NCI-H524 (cell line): ENCODE measurements at regions not wholly inside any gene's neighbourhood (a gene's known extent, or its start where the extent isn't known, plus 50 kb on each side); places are given as distances from the start of the nearest gene placed in this dataset.

Experiments used
- DNase-seq, 2 experiments: peaks; one replicate each; lab custom pipeline; 2025; lab: John Stamatoyannopoulos, UW

DNA sequence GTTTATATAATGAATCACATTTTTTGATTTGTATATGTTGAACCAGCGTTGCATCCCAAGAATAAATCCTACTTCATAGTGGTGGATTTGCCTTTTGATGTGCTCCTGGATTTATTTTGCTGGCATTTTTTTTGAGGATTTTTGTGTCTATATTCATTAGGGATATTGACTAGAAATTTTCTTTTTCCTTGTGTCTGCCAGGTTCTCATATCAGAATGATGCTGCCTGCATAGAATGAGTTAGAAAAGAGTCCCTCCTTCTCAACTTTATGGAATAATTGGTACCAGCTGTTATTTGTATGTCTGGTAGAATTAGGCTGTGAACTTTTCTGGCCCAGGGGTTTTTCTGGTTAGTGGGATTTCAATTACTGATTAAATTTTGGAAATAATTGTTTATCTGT, 457.4 kb upstream of the DSEL start:
- no peak for DNase-seq

DNA sequence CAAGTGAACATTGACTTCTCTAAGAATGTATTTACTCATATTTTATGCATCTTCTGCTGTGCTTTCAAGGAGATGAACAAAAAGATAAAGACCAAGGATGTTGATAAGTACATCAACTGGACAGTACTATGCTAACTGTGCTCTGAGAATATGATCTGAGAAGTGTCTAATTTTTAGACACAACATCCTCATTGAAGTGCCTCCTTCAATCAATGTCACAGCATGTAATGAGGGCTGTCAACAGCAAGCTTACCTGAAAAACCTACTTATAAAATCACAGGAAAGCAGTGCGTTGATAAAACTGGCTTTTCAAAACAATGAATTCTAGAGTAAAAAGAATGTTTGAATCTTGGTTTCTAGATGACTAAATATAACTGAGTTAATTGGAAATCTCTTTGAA, 452.9 kb upstream of the DSEL start:
- no peak for DNase-seq

GRCh38 chr18:67966224-67966623, 449.7 kb upstream of the DSEL start:
- no peak for DNase-seq

GRCh38 chr18:67964462-67964861, 447.9 kb upstream of the DSEL start:
- no peak for DNase-seq

DNA sequence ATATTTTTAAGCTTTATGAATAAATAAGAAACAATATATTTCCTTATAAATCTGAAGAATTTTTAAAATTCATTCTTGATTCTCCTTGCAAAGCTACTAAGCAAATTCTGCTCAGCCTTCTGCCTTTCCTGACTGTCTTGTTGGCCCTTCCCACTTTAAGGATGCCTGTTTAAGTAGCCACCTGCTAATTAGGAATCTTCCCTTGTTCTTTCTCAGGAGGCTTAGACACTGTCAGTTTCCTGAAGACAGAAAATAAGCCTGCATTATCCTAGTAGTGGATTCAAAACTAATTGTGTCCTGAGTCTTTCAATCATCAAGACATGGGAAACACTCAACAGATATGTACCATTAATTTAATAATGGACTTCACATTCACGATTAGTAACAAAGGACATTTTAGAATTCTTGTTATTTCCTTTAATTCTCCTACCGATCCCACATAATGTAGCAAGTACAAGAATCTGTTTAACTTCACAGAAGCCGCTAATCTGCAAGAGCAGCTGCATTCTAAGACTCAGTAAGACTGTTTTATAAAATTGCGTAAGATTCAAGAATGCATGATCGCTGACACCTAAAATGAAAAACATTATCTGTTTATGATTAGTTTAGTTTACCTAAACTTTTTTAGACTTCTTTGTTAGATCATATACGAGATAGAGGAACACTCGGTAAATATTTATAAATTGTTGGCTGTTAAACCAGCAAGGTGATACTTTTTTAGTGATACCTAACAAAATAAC, 445.4 kb upstream of the DSEL start:
- no peak for DNase-seq

- DNase-seq: no peak
These were observed 441.2 kb upstream of the DSEL start for GRCh38 chr18:67957684-67958083.

GRCh38 chr18:67954594-67954993, 438.1 kb upstream of the DSEL start:
- no peak for DNase-seq

DNA sequence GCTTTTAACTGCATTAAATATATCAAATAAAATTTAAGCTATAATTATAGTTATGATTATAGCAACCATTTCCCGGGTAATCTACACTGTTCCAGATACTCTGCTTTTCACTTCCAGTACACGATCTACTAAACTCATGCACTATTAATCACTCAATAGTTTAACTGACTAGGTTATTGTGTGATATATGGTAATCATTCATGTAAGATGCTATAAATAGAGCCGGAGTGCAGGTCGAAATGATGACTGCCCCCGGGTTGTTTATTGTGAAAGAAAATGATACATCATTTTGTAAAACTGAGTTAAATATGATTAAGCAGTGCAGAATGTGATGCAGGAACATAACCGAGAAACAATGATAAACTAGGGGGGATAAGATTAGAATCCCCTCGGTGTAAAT, 434.6 kb upstream of the DSEL start:
- DNase-seq: no peak

DNA sequence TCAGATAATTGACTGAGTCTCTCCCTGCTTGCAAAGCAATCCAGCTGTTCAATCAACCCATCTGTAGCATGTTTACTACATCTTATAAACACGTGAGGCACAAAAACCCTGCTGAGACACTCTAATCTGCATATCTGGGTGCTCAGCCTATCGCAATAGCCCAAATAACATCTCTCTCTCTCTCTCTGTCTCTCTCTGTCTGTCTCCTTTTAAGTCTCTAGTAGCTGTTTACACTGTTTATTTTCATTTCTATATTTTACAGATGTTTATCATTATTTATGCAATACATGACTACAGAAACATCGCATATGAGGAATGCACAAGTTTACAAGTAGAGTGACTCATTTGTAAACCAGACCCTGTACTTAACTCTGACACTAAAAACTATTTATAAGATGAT, 422.1 kb upstream of the DSEL start:
- peak in 1 of 2 experiments; percentile 1 for DNase-seq

DNA sequence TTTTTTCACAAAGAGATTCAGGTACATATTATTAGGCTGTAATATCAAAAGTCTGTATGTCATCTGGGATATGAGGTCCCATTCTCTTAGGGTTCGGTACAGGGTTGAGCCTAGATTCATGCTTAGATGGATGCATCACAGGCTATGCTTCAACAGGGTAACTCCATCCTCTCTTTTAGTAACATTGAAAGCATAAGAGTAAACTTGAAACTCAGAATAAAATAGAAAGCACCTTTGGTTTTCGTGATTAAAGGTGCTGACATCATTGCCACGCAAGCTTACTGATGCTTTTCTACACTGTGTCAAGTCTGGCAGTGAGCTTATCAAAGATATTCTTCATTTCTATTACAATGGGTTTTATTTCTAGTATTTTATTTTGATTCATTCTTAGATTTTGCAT, 419.1 kb upstream of the DSEL start:
- DNase-seq: no peak

- no peak for DNase-seq
These were observed 416.8 kb upstream of the DSEL start for GRCh38 chr18:67933271-67933670.

GRCh38 chr18:67932271-67932670, 415.8 kb upstream of the DSEL start:
- no peak for DNase-seq

- no peak for DNase-seq
These were observed 410.7 kb upstream of the DSEL start for GRCh38 chr18:67926929-67927864.

- no peak for DNase-seq
These were observed 408.1 kb upstream of the DSEL start for GRCh38 chr18:67924656-67925055.

DNA sequence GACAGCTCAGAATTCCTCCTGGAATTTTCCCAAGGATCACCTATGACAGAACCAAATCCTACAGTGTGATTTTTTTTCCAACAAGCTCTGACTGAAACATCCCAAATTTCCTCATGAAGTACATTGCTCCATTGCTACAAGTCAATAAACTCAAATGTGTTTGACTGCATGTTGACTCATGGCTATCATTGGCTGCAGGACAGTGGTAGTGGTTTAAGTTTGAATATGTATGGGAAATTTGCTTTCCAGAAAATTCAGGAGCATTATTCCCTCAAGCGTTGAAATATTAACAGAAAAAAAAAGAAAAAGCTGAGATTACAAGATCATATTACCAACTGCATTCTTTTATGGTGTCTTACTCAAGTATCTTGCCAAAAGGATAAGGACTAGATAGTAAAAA, 402.8 kb upstream of the DSEL start:
- no peak for DNase-seq

- DNase-seq: peak in 1 of 2 experiments; percentile 23
These were observed 399.6 kb upstream of the DSEL start for GRCh38 chr18:67916097-67916496.

- no peak for DNase-seq
These were observed 396.5 kb upstream of the DSEL start for GRCh38 chr18:67913040-67913439.

DNA sequence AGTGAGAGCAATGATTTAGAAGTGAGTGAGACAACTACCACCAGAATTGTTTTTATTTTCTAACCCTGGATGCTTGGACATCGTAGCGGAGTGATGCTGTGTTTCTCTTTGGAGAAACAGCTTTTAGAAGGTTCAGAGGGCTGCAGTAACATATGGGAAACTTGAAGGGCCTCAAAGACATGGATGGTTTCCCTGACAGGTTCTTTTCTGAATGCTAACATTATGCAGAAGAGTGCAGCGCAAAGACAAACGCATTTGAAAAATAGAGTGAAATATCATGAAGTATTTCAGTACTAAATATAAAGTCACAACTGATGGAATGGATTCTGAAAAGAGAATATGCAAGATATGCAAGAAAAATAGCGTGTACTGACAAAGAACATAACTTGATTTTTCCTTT, 385.1 kb upstream of the DSEL start:
- DNase-seq: no peak

DNA sequence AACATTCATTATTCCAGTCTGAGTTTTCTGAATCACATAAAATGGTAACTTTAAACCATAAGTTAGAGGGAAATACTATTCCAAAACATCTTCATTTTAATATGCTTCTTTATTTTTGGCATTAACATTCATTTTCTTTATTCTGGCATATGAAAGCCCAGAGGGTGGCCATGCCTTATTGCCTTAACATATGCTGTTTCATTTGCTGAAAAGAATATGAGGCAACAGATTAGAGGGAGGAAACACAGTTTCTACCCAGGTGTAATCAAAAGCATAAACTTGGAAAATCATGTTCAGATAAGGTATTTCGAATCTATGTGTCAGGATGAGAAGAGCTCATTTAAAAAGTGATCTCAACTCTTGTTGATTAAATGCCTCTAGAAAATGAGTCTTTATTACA, 379.9 kb upstream of the DSEL start:
- DNase-seq: no peak

DNA sequence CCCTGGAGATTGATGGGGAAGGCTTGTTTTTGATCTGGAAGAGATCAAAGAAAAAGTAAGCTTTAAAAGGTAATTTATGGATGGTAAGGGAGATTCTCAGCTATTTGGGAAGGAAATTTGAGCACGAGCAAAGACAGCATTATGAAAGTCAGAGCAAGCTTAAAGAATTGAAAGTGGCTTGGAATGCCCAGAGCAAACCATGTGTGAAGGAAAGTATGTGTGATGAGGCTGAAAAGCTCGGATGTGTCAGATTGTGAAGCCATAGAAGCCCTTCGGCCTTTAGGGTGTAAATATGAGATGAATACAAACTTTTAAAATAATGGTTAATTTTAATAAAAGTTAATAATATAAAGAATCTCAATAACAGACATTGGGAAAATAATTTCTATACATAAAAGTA, 377.4 kb upstream of the DSEL start:
- no peak for DNase-seq

- peak in 1 of 2 experiments; percentile 2 for DNase-seq
These were observed 360.4 kb upstream of the DSEL start for GRCh38 chr18:67876871-67877270.

DNA sequence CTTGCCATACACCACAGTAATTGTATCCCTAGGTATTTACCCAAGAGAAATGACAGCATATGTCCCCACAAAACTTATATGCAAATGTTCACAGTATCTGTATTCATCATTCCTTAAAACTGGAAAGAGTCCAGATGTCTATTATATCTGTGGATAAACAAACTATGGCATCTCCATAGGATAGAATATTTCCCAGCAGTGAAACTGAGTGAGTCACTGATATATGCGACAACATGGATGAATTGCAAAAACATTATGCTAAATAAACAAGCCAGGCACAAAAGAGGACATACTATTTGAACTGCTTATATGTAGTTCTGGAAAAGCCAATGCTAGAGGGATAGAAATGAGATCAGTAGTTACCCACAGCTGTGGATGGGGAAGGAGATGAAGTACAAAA, 359.4 kb upstream of the DSEL start:
- DNase-seq: no peak

- DNase-seq: no peak
These were observed 358.5 kb upstream of the DSEL start for GRCh38 chr18:67875060-67875459.
